ENCODE measurements at regions not wholly inside any gene's neighbourhood (a gene's known extent, or its start where the extent isn't known, plus 50 kb on each side); places are given as distances from the start of the nearest gene placed in this dataset.

- no peaks in the 10 kb centered on the region for H3K9me3 ChIP-seq (ENCODE audit: insufficient read depth, low read depth, low read length)
- no peak overlapping the region for H3K4me3 ChIP-seq (ENCODE audit: low read length)
- no peaks in the 10 kb centered on the region for H3K27me3 ChIP-seq (ENCODE audit: insufficient read depth, low read length)
- no peaks in the 10 kb centered on the region for H3K36me3 ChIP-seq (ENCODE audit: insufficient read depth, low read length)
- H3K4me1 ChIP-seq (ENCODE audit: insufficient read depth, low read length) = peaks cover 53% of the 10 kb centered on the region
- no peak overlapping the region for H3K27ac ChIP-seq (ENCODE audit: low read depth, low read length)
- 93% methylated on average over 14 of the region's 14 CpGs for WGBS
- H3K9ac ChIP-seq (ENCODE audit: low read depth, low read length) = no peak overlapping the region
These were observed 175.3 kb upstream of the KLF14 start for GRCh38 chr7:130909161-130909836.

GRCh38 chr7:130909881-130910672 is 176.1 kb upstream of the KLF14 start:
- peaks cover 52% of the 10 kb centered on the region for H3K4me1 ChIP-seq (ENCODE audit: insufficient read depth, low read length)
- H3K9me3 ChIP-seq (ENCODE audit: insufficient read depth, low read depth, low read length) = no peaks in the 10 kb centered on the region
- H3K36me3 ChIP-seq (ENCODE audit: insufficient read depth, low read length) = no peaks in the 10 kb centered on the region
- peak overlapping the region; percentile 45 for H3K9ac ChIP-seq (ENCODE audit: low read depth, low read length)
- WGBS = 91% methylated on average over 7 of the region's 9 CpGs
- H3K4me3 ChIP-seq (ENCODE audit: low read length) = peak overlapping the region; percentile 37
- H3K27me3 ChIP-seq (ENCODE audit: insufficient read depth, low read length) = no peaks in the 10 kb centered on the region
- peak overlapping the region; percentile 84 for H3K27ac ChIP-seq (ENCODE audit: low read depth, low read length)

GRCh38 chr7:130910949-130911944 is 177.2 kb upstream of the KLF14 start:
- Histone ChIP-seq H3K27ac (ENCODE audit: low read depth, low read length) (peak overlapping the region; percentile 84), H3K36me3 (ENCODE audit: insufficient read depth, low read length) (no peaks in the 10 kb centered on the region), H3K4me3 (ENCODE audit: low read length) (peak overlapping the region; percentile 37), H3K9ac (ENCODE audit: low read depth, low read length) (peak overlapping the region; percentile 45), H3K27me3 (ENCODE audit: insufficient read depth, low read length) (no peaks in the 10 kb centered on the region), H3K9me3 (ENCODE audit: insufficient read depth, low read depth, low read length) (no peaks in the 10 kb centered on the region), H3K4me1 (ENCODE audit: insufficient read depth, low read length) (peaks cover 52% of the 10 kb centered on the region)
- WGBS = 40% methylated on average over 5 of the region's 7 CpGs

- H3K9ac ChIP-seq (ENCODE audit: low read depth, low read length) = peak overlapping the region; percentile 53; the same call in 1 of the 2 replicates
- H3K27me3 ChIP-seq (ENCODE audit: insufficient read depth, low read length) = no peaks in the 10 kb centered on the region
- H3K9me3 ChIP-seq (ENCODE audit: insufficient read depth, low read depth, low read length) = no peaks in the 10 kb centered on the region
- H3K4me3 ChIP-seq (ENCODE audit: low read length) = peak overlapping the region; percentile 37; the same call in 1 of the 2 replicates
- peak overlapping the region; percentile 27 for H3K27ac ChIP-seq (ENCODE audit: low read depth, low read length)
- 74% methylated on average over 6 of the region's 7 CpGs for WGBS
- H3K4me1 ChIP-seq (ENCODE audit: insufficient read depth, low read length) = peaks cover 52% of the 10 kb centered on the region
- no peaks in the 10 kb centered on the region for H3K36me3 ChIP-seq (ENCODE audit: insufficient read depth, low read length)
These were observed 178.3 kb upstream of the KLF14 start for GRCh38 chr7:130912082-130912861.

GRCh38 chr7:130912862-130913638 is 179.0 kb upstream of the KLF14 start:
- peaks cover 52% of the 10 kb centered on the region for H3K4me1 ChIP-seq (ENCODE audit: insufficient read depth, low read length)

GRCh38 chr7:130913639-130914553 is 179.9 kb upstream of the KLF14 start:
- 64% methylated on average over 12 of the region's 12 CpGs for WGBS
- Histone ChIP-seq H3K27ac (ENCODE audit: low read depth, low read length) (peak overlapping the region; percentile 20), H3K9me3 (ENCODE audit: insufficient read depth, low read depth, low read length) (no peaks in the 10 kb centered on the region), H3K4me1 (ENCODE audit: insufficient read depth, low read length) (peaks cover 49% of the 10 kb centered on the region), H3K4me3 (ENCODE audit: low read length) (peak overlapping the region; percentile 37; the same call in 1 of the 2 replicates), H3K27me3 (ENCODE audit: insufficient read depth, low read length) (no peaks in the 10 kb centered on the region), H3K36me3 (ENCODE audit: insufficient read depth, low read length) (no peaks in the 10 kb centered on the region), H3K9ac (ENCODE audit: low read depth, low read length) (peak overlapping the region; percentile 53; the same call in 1 of the 2 replicates)

More at GRCh38 chr7:130912862-130913638, 179.0 kb upstream of the KLF14 start:
- Histone ChIP-seq H3K9ac (ENCODE audit: low read depth, low read length) (peak overlapping the region; percentile 53; the same call in 1 of the 2 replicates), H3K27me3 (ENCODE audit: insufficient read depth, low read length) (no peaks in the 10 kb centered on the region), H3K4me3 (ENCODE audit: low read length) (peak overlapping the region; percentile 37; the same call in 1 of the 2 replicates), H3K9me3 (ENCODE audit: insufficient read depth, low read depth, low read length) (no peaks in the 10 kb centered on the region), H3K36me3 (ENCODE audit: insufficient read depth, low read length) (no peaks in the 10 kb centered on the region), H3K27ac (ENCODE audit: low read depth, low read length) (peak overlapping the region; percentile 20)
- 46% methylated on average over 17 of the region's 18 CpGs for WGBS

- H3K9ac ChIP-seq (ENCODE audit: low read depth, low read length) = no peak overlapping the region
- 93% methylated on average over 6 of the region's 10 CpGs for WGBS
- H3K4me1 ChIP-seq (ENCODE audit: insufficient read depth, low read length) = peaks cover 47% of the 10 kb centered on the region
- no peaks in the 10 kb centered on the region for H3K9me3 ChIP-seq (ENCODE audit: insufficient read depth, low read depth, low read length)
- no peak overlapping the region for H3K4me3 ChIP-seq (ENCODE audit: low read length)
- no peaks in the 10 kb centered on the region for H3K27me3 ChIP-seq (ENCODE audit: insufficient read depth, low read length)
- no peaks in the 10 kb centered on the region for H3K36me3 ChIP-seq (ENCODE audit: insufficient read depth, low read length)
- no peak overlapping the region for H3K27ac ChIP-seq (ENCODE audit: low read depth, low read length)
These were observed 180.7 kb upstream of the KLF14 start for GRCh38 chr7:130914554-130915294.

- Histone ChIP-seq H3K27ac (ENCODE audit: low read depth, low read length) (no peak overlapping the region), H3K4me3 (ENCODE audit: low read length) (no peak overlapping the region), H3K27me3 (ENCODE audit: insufficient read depth, low read length) (no peaks in the 10 kb centered on the region), H3K9me3 (ENCODE audit: insufficient read depth, low read depth, low read length) (no peaks in the 10 kb centered on the region), H3K4me1 (ENCODE audit: insufficient read depth, low read length) (peaks cover 35% of the 10 kb centered on the region), H3K9ac (ENCODE audit: low read depth, low read length) (no peak overlapping the region), H3K36me3 (ENCODE audit: insufficient read depth, low read length) (no peaks in the 10 kb centered on the region)
- WGBS = 93% methylated on average over 5 of the region's 5 CpGs
These were observed 183.7 kb upstream of the KLF14 start for GRCh38 chr7:130917669-130918128.

Measured in HUES64 (cell line).